WTC11 (cell line): ENCODE measurements at regions not wholly inside any gene's neighbourhood (a gene's known extent, or its start where the extent isn't known, plus 50 kb on each side); places are given as distances from the start of the nearest gene placed in this dataset.

ENCODE experiments used
- ATAC-seq: fragments of 200-7000 bp; cut with Tn5 transposase; 2 replicates; pipeline ENCODE4 v1.10.0; 2021; ENCODE audit warnings: mild to moderate bottlenecking, moderate library complexity
- CTCF ChIA-PET: fragments of 300-600 bp; sonication (Branson Sonifier 250); formaldehyde crosslinking; loops from one replicate; lab custom pipeline; 2021; ENCODE audit warnings: antibody characterized with exemption; lab: Charles Lee
- POLR2A ChIA-PET: fragments of 350-600 bp; sonication (Branson Sonifier 250); formaldehyde crosslinking; loops from one replicate; lab custom pipeline; 2021; ENCODE audit warnings: antibody characterized with exemption; lab: Charles Lee
- DNase-seq: peaks from one replicate; pipeline ENCODE4 v3.0.0; 2021; ENCODE audit warnings: low spot score
- H3K27ac Mint-ChIP-seq: 2 replicates; pipeline ENCODE4 v1.8.0; 2021; ENCODE audit warnings: mixed read lengths
- H3K27me3 Mint-ChIP-seq: 2 replicates; pipeline ENCODE4 v1.8.0; 2021; ENCODE audit warnings: low read depth, mild to moderate bottlenecking, moderate library complexity, mixed read lengths
- H3K36me3 Mint-ChIP-seq: 2 replicates; pipeline ENCODE4 v1.8.0; 2021; ENCODE audit warnings: mixed read lengths
- H3K4me1 Mint-ChIP-seq: 2 replicates; pipeline ENCODE4 v1.8.0; 2022; ENCODE audit warnings: mixed read lengths
- H3K4me3 Mint-ChIP-seq: 2 replicates; pipeline ENCODE4 v1.8.0; 2021; ENCODE audit warnings: mild to moderate bottlenecking, moderate library complexity, mixed read lengths
- H3K9me3 Mint-ChIP-seq: 2 replicates; pipeline ENCODE4 v1.8.0; 2021; ENCODE audit warnings: mixed read lengths
- ESRRA ChIP-seq: sonication (generic); formaldehyde crosslinking; IDR thresholded peaks from 2 replicates; pipeline ENCODE4 v1.8.1; 2022; ENCODE audit warnings: mild to moderate bottlenecking, missing genetic modification reagents, borderline replicate concordance
- ETV6 ChIP-seq: sonication (generic); formaldehyde crosslinking; IDR thresholded peaks from 2 replicates; pipeline ENCODE4 v1.8.1; 2022; ENCODE audit warnings: mild to moderate bottlenecking, missing genetic modification reagents
- FOXJ3 ChIP-seq: sonication (generic); formaldehyde crosslinking; IDR thresholded peaks from 2 replicates; pipeline ENCODE4 v1.9.0; 2021; ENCODE audit warnings: missing genetic modification reagents, mild to moderate bottlenecking, borderline replicate concordance
- FOXK1 ChIP-seq: sonication (generic); formaldehyde crosslinking; IDR thresholded peaks from 2 replicates; pipeline ENCODE4 v1.8.0; 2022; ENCODE audit warnings: mild to moderate bottlenecking, moderate library complexity, missing genetic modification reagents
- GABPB1 ChIP-seq: sonication (generic); formaldehyde crosslinking; IDR thresholded peaks from 2 replicates; pipeline ENCODE4 v1.8.1; 2023; ENCODE audit warnings: mild to moderate bottlenecking, missing genetic modification reagents
- JAZF1 ChIP-seq: fragments of 250-450 bp; sonication (Bioruptor Pico); IDR thresholded peaks from 2 replicates; pipeline ENCODE4 v1.9.0; 2021; ENCODE audit warnings: moderate library complexity, mild to moderate bottlenecking, inconsistent platforms
- MXD4 ChIP-seq: fragments of 250-450 bp; sonication (Bioruptor Pico); IDR thresholded peaks from 2 replicates; pipeline ENCODE4 v1.8.0; 2021; ENCODE audit warnings: mild to moderate bottlenecking, moderate library complexity, borderline replicate concordance
- MYBL2 ChIP-seq: sonication (generic); formaldehyde crosslinking; IDR thresholded peaks from 2 replicates; pipeline ENCODE4 v1.8.1; 2023; ENCODE audit warnings: mild to moderate bottlenecking, moderate library complexity, missing genetic modification reagents
- NFATC4 ChIP-seq: fragments of 250-450 bp; sonication (Bioruptor Pico); IDR thresholded peaks from 2 replicates; pipeline ENCODE4 v1.9.0; 2021; ENCODE audit warnings: mild to moderate bottlenecking
- NFE2L1 ChIP-seq: sonication (generic); formaldehyde crosslinking; IDR thresholded peaks from 2 replicates; pipeline ENCODE4 v1.8.1; 2023; ENCODE audit warnings: missing genetic modification reagents
- OVOL2 ChIP-seq: fragments of 250-450 bp; sonication (Bioruptor Pico); IDR thresholded peaks from 2 replicates; pipeline ENCODE4 v1.9.0; 2021; ENCODE audit warnings: mild to moderate bottlenecking, borderline replicate concordance
- SP1 ChIP-seq: sonication (generic); formaldehyde crosslinking; conservative IDR thresholded peaks from 2 replicates; pipeline ENCODE4 v1.8.1; 2022; ENCODE audit warnings: missing genetic modification reagents
- ZNF121 ChIP-seq: sonication (generic); formaldehyde crosslinking; IDR thresholded peaks from 2 replicates; pipeline ENCODE4 v1.8.0; 2023; ENCODE audit warnings: missing genetic modification reagents
- TF ChIP-seq, protein P1 (sequence below): sonication (generic); formaldehyde crosslinking; IDR thresholded peaks from 2 replicates; pipeline ENCODE4 v1.8.0; 2022; ENCODE audit warnings: mild to moderate bottlenecking, missing genetic modification reagents
- TF ChIP-seq, protein P2 (sequence below): sonication (generic); formaldehyde crosslinking; IDR thresholded peaks from 2 replicates; pipeline ENCODE4 v1.8.1; 2023; ENCODE audit warnings: mild to moderate bottlenecking, missing genetic modification reagents, borderline replicate concordance
- TF ChIP-seq, protein P3 (sequence below): sonication (generic); formaldehyde crosslinking; conservative IDR thresholded peaks from 2 replicates; pipeline ENCODE4 v1.8.1; 2023; ENCODE audit warnings: mild to moderate bottlenecking, low read depth, missing genetic modification reagents, moderate library complexity
- TF ChIP-seq, protein P4 (sequence below): sonication (generic); formaldehyde crosslinking; IDR thresholded peaks from 2 replicates; pipeline ENCODE4 v1.8.0; 2022; ENCODE audit warnings: mild to moderate bottlenecking, missing genetic modification reagents
- TF ChIP-seq, protein P5 (sequence below): sonication (generic); formaldehyde crosslinking; IDR thresholded peaks from 2 replicates; pipeline ENCODE4 v1.8.1; 2023; ENCODE audit warnings: mild to moderate bottlenecking, missing genetic modification reagents, moderate library complexity
- TF ChIP-seq, protein P6 (sequence below): fragments of 250-450 bp; sonication (Bioruptor Pico); IDR thresholded peaks from 2 replicates; pipeline ENCODE4 v1.9.0; 2021; ENCODE audit warnings: mild to moderate bottlenecking
- TF ChIP-seq, protein P7 (sequence below): sonication (generic); formaldehyde crosslinking; IDR thresholded peaks from 2 replicates; pipeline ENCODE4 v1.8.1; 2023; ENCODE audit warnings: mild to moderate bottlenecking, moderate library complexity, missing genetic modification reagents
- TF ChIP-seq, protein P8 (sequence below): fragments of 250-450 bp; sonication (Bioruptor Pico); IDR thresholded peaks from 2 replicates; pipeline ENCODE4 v1.9.0; 2021; ENCODE audit warnings: mild to moderate bottlenecking

DNA sequence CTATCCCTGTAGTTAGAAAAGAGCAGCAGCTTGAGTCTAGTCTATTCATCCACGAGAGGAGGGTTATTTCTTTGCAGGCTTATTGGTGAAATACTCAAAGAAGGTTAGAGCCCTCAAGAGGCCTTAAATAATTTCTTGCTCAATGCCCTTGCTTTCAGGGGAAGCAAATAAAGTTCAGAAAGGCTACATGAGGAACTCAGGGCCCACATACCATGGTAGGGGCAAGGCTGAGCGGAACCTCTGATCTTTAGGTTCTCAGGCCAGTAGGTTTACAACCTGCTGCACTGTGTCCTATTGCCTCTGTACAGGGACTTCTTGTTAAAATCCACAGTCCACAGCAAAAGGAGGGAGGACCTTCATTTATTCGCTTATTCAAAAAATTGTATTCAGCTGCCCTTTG, 101.7 kb downstream of the ADAMTS15 start:
- TF ChIP-seq ZNF121 (no peak), FOXJ3 (CRISPR knock-in tag) (no peak), FOXK1 (CRISPR knock-in tag) (no peak), NFE2L1 (CRISPR knock-in tag) (no peak), OVOL2 (CRISPR knock-in tag) (no peak), MXD4 (CRISPR knock-in tag) (no peak), SP1 (CRISPR knock-in tag) (no peak), NFATC4 (CRISPR knock-in tag) (no peak)
- TF ChIP-seq, protein P1, sequence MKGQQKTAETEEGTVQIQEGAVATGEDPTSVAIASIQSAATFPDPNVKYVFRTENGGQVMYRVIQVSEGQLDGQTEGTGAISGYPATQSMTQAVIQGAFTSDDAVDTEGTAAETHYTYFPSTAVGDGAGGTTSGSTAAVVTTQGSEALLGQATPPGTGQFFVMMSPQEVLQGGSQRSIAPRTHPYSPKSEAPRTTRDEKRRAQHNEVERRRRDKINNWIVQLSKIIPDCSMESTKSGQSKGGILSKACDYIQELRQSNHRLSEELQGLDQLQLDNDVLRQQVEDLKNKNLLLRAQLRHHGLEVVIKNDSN (CRISPR knock-in tag), result no peak
- TF ChIP-seq, protein P2, sequence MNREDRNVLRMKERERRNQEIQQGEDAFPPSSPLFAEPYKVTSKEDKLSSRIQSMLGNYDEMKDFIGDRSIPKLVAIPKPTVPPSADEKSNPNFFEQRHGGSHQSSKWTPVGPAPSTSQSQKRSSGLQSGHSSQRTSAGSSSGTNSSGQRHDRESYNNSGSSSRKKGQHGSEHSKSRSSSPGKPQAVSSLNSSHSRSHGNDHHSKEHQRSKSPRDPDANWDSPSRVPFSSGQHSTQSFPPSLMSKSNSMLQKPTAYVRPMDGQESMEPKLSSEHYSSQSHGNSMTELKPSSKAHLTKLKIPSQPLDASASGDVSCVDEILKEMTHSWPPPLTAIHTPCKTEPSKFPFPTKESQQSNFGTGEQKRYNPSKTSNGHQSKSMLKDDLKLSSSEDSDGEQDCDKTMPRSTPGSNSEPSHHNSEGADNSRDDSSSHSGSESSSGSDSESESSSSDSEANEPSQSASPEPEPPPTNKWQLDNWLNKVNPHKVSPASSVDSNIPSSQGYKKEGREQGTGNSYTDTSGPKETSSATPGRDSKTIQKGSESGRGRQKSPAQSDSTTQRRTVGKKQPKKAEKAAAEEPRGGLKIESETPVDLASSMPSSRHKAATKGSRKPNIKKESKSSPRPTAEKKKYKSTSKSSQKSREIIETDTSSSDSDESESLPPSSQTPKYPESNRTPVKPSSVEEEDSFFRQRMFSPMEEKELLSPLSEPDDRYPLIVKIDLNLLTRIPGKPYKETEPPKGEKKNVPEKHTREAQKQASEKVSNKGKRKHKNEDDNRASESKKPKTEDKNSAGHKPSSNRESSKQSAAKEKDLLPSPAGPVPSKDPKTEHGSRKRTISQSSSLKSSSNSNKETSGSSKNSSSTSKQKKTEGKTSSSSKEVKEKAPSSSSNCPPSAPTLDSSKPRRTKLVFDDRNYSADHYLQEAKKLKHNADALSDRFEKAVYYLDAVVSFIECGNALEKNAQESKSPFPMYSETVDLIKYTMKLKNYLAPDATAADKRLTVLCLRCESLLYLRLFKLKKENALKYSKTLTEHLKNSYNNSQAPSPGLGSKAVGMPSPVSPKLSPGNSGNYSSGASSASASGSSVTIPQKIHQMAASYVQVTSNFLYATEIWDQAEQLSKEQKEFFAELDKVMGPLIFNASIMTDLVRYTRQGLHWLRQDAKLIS, result no peak
- H3K27ac Mint-ChIP-seq, result no peak overlapping the region
- H3K27me3 Mint-ChIP-seq, result peaks cover 2% of the 10 kb centered on the region; the same call in 1 of the 2 replicates
- H3K36me3 Mint-ChIP-seq, result no peaks in the 10 kb centered on the region
- ChIA-PET CTCF (interaction anchor here (1.1 kb wide), 1 partner anchor 277 kb away, joined by 6 read pairs; no protein-coding TSS in a partner anchor), POLR2A (no interaction called here)
- no peak for ATAC-seq
- DNase-seq, result no peak
- H3K4me3 Mint-ChIP-seq, result no peak overlapping the region
- H3K9me3 Mint-ChIP-seq, result no peaks in the 10 kb centered on the region
- H3K4me1 Mint-ChIP-seq, result peaks cover 3% of the 10 kb centered on the region

DNA sequence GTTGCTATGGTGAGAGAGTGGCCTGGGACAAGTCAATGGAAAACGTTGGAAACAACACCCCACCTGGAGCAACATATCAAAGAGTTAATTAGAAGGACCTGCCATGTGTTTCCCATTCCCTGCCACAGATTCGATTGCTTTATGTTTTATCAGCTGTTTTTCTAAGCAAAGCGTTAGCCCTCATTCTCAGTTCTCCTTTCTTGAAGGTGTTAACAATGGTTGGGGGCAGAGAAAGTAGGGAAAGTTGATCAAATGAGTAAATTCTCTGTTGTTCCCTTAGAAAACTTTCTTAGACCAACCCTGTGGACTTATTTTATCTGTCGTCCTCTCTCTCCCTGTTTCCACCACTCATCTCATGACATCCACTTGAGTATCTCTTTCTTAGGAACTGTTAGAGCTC, 102.5 kb downstream of the ADAMTS15 start:
- DNase-seq (no peak), ATAC-seq (no peak)
- CTCF ChIA-PET, result no interaction called here
- H3K27me3 Mint-ChIP-seq, result peaks cover 2% of the 10 kb centered on the region; the same call in 1 of the 2 replicates
- TF ChIP-seq, protein P3, sequence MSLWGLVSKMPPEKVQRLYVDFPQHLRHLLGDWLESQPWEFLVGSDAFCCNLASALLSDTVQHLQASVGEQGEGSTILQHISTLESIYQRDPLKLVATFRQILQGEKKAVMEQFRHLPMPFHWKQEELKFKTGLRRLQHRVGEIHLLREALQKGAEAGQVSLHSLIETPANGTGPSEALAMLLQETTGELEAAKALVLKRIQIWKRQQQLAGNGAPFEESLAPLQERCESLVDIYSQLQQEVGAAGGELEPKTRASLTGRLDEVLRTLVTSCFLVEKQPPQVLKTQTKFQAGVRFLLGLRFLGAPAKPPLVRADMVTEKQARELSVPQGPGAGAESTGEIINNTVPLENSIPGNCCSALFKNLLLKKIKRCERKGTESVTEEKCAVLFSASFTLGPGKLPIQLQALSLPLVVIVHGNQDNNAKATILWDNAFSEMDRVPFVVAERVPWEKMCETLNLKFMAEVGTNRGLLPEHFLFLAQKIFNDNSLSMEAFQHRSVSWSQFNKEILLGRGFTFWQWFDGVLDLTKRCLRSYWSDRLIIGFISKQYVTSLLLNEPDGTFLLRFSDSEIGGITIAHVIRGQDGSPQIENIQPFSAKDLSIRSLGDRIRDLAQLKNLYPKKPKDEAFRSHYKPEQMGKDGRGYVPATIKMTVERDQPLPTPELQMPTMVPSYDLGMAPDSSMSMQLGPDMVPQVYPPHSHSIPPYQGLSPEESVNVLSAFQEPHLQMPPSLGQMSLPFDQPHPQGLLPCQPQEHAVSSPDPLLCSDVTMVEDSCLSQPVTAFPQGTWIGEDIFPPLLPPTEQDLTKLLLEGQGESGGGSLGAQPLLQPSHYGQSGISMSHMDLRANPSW (CRISPR knock-in tag), result no peak
- TF ChIP-seq, protein P4, sequence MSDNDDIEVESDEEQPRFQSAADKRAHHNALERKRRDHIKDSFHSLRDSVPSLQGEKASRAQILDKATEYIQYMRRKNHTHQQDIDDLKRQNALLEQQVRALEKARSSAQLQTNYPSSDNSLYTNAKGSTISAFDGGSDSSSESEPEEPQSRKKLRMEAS, result no peak
- TF ChIP-seq, protein P5, sequence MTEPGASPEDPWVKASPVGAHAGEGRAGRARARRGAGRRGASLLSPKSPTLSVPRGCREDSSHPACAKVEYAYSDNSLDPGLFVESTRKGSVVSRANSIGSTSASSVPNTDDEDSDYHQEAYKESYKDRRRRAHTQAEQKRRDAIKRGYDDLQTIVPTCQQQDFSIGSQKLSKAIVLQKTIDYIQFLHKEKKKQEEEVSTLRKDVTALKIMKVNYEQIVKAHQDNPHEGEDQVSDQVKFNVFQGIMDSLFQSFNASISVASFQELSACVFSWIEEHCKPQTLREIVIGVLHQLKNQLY, result no peak
- no peak for TF ChIP-seq NFE2L1 (CRISPR knock-in tag)
- TF ChIP-seq, protein P6, sequence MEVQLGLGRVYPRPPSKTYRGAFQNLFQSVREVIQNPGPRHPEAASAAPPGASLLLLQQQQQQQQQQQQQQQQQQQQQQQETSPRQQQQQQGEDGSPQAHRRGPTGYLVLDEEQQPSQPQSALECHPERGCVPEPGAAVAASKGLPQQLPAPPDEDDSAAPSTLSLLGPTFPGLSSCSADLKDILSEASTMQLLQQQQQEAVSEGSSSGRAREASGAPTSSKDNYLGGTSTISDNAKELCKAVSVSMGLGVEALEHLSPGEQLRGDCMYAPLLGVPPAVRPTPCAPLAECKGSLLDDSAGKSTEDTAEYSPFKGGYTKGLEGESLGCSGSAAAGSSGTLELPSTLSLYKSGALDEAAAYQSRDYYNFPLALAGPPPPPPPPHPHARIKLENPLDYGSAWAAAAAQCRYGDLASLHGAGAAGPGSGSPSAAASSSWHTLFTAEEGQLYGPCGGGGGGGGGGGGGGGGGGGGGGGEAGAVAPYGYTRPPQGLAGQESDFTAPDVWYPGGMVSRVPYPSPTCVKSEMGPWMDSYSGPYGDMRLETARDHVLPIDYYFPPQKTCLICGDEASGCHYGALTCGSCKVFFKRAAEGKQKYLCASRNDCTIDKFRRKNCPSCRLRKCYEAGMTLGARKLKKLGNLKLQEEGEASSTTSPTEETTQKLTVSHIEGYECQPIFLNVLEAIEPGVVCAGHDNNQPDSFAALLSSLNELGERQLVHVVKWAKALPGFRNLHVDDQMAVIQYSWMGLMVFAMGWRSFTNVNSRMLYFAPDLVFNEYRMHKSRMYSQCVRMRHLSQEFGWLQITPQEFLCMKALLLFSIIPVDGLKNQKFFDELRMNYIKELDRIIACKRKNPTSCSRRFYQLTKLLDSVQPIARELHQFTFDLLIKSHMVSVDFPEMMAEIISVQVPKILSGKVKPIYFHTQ (CRISPR knock-in tag), result no peak
- no peak for TF ChIP-seq MYBL2 (CRISPR knock-in tag)
- TF ChIP-seq, protein P7, sequence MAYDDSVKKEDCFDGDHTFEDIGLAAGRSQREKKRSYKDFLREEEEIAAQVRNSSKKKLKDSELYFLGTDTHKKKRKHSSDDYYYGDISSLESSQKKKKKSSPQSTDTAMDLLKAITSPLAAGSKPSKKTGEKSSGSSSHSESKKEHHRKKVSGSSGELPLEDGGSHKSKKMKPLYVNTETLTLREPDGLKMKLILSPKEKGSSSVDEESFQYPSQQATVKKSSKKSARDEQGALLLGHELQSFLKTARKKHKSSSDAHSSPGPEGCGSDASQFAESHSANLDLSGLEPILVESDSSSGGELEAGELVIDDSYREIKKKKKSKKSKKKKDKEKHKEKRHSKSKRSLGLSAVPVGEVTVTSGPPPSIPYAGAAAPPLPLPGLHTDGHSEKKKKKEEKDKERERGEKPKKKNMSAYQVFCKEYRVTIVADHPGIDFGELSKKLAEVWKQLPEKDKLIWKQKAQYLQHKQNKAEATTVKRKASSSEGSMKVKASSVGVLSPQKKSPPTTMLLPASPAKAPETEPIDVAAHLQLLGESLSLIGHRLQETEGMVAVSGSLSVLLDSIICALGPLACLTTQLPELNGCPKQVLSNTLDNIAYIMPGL (CRISPR knock-in tag), result no peak
- TF ChIP-seq GABPB1 (CRISPR knock-in tag), result no peak
- TF ChIP-seq ETV6 (CRISPR knock-in tag), result no peak
- TF ChIP-seq, protein P8, sequence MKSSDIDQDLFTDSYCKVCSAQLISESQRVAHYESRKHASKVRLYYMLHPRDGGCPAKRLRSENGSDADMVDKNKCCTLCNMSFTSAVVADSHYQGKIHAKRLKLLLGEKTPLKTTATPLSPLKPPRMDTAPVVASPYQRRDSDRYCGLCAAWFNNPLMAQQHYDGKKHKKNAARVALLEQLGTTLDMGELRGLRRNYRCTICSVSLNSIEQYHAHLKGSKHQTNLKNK (CRISPR knock-in tag), result no peak
- no peak for TF ChIP-seq ESRRA
- TF ChIP-seq, protein P1 (CRISPR knock-in tag), result no peak
- TF ChIP-seq JAZF1 (CRISPR knock-in tag), result no peak
- H3K4me3 Mint-ChIP-seq, result no peak overlapping the region
- no peak overlapping the region for H3K27ac Mint-ChIP-seq
- H3K4me1 Mint-ChIP-seq, result peaks cover 3% of the 10 kb centered on the region
- POLR2A ChIA-PET, result no interaction called here
- H3K9me3 Mint-ChIP-seq, result no peaks in the 10 kb centered on the region
- H3K36me3 Mint-ChIP-seq, result no peaks in the 10 kb centered on the region
